ENCODE measurements at regions not wholly inside any gene's neighbourhood (a gene's known extent, or its start where the extent isn't known, plus 50 kb on each side); places are given as distances from the start of the nearest gene placed in this dataset.

- Mint-ChIP-seq H3K36me3 (ENCODE audit: low read depth) (no peaks in the 10 kb centered on the region), H3K9me3 (peaks cover 13% of the 10 kb centered on the region), H3K4me3 (no peak overlapping the region), H3K4me1 (no peaks in the 10 kb centered on the region), H3K27me3 (no peaks in the 10 kb centered on the region), H3K27ac (no peak overlapping the region)
- ATAC-seq (replicated peaks): no peak
Measured at GRCh38 chr16:6165330-6165979, 1067.9 kb upstream of the EEF2KMT start.

GRCh38 chr16:6160871-6161270, 1063.3 kb upstream of the EEF2KMT start:
- no peaks in the 10 kb centered on the region for H3K27me3 Mint-ChIP-seq
- H3K27ac Mint-ChIP-seq: no peak overlapping the region
- no peaks in the 10 kb centered on the region for H3K4me1 Mint-ChIP-seq
- H3K9me3 Mint-ChIP-seq: peaks cover 8% of the 10 kb centered on the region
- H3K36me3 Mint-ChIP-seq (ENCODE audit: low read depth): no peaks in the 10 kb centered on the region
- no peak for ATAC-seq (replicated peaks)
- no peak overlapping the region for H3K4me3 Mint-ChIP-seq

GRCh38 chr16:6160303-6160702, 1062.7 kb upstream of the EEF2KMT start:
- Mint-ChIP-seq H3K4me1 (no peaks in the 10 kb centered on the region), H3K36me3 (ENCODE audit: low read depth) (no peaks in the 10 kb centered on the region)
- no peak for ATAC-seq (replicated peaks)

GRCh38 chr16:6157806-6158205, 1060.2 kb upstream of the EEF2KMT start:
- no peak for ATAC-seq (replicated peaks)
- H3K9me3 Mint-ChIP-seq: peaks cover 8% of the 10 kb centered on the region
- H3K27ac Mint-ChIP-seq: no peak overlapping the region
- H3K4me3 Mint-ChIP-seq: no peak overlapping the region
- H3K36me3 Mint-ChIP-seq (ENCODE audit: low read depth): no peaks in the 10 kb centered on the region
- no peaks in the 10 kb centered on the region for H3K4me1 Mint-ChIP-seq
- no peaks in the 10 kb centered on the region for H3K27me3 Mint-ChIP-seq

More at GRCh38 chr16:6160303-6160702, 1062.7 kb upstream of the EEF2KMT start:
- no peak overlapping the region for H3K27ac Mint-ChIP-seq
- H3K4me3 Mint-ChIP-seq: no peak overlapping the region
- no peaks in the 10 kb centered on the region for H3K27me3 Mint-ChIP-seq
- H3K9me3 Mint-ChIP-seq: peaks cover 8% of the 10 kb centered on the region

GRCh38 chr16:6155271-6155670, 1057.7 kb upstream of the EEF2KMT start:
- no peak overlapping the region for H3K27ac Mint-ChIP-seq
- no peaks in the 10 kb centered on the region for H3K27me3 Mint-ChIP-seq
- H3K4me3 Mint-ChIP-seq: no peak overlapping the region
- no peaks in the 10 kb centered on the region for H3K36me3 Mint-ChIP-seq (ENCODE audit: low read depth)
- H3K4me1 Mint-ChIP-seq: no peaks in the 10 kb centered on the region
- H3K9me3 Mint-ChIP-seq: no peaks in the 10 kb centered on the region
- no peak for ATAC-seq (replicated peaks)

DNA sequence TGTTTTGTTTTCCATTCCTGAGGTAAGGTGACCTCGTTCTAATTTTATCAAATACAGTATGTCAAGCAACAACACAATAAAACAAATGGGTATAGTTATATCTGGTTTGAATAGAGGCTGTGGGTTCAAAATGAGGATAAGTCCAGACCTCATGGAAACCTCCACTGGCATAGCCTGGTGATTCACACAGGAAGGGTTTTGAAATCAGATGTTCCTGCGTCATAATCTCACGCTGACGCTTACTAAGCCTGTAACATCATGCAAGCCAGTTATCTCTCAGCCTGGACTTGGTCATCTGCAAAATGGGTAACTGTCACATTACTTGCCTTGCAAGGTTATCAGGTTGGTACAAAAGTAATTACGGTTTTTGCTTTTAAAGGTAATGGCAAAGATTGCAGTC, 1056.3 kb upstream of the EEF2KMT start:
- Mint-ChIP-seq H3K4me3 (no peak overlapping the region), H3K9me3 (peaks cover 4% of the 10 kb centered on the region), H3K27me3 (no peaks in the 10 kb centered on the region), H3K4me1 (no peaks in the 10 kb centered on the region), H3K36me3 (ENCODE audit: low read depth) (no peaks in the 10 kb centered on the region), H3K27ac (no peak overlapping the region)
- ATAC-seq (replicated peaks): no peak

DNA sequence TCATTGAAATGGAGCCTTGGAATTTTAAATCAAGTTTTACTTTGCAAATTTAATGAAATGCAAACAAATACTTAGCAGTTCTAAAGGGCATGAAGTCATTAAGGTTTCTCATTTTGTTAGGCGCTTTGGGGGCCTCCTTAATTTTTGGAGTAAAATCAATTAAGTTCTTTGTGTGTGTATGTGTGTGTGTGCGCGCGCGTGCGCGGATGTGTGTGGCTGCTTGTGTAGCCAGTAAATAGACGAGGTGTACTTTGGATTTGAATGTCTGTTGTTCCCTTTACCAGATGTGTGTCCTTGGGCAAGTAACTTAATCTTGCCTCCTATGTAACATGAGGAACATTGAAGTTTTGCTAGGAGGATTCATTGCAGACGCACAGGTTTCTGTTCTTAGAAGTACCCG, 1051.4 kb upstream of the EEF2KMT start:
- Mint-ChIP-seq H3K27me3 (no peaks in the 10 kb centered on the region), H3K4me3 (no peak overlapping the region), H3K36me3 (ENCODE audit: low read depth) (no peaks in the 10 kb centered on the region), H3K9me3 (peaks cover 4% of the 10 kb centered on the region), H3K27ac (no peak overlapping the region), H3K4me1 (no peaks in the 10 kb centered on the region)
- ATAC-seq (replicated peaks): no peak

GRCh38 chr16:6148361-6148760, 1050.8 kb upstream of the EEF2KMT start:
- peaks cover 4% of the 10 kb centered on the region for H3K9me3 Mint-ChIP-seq
- H3K27ac Mint-ChIP-seq: no peak overlapping the region
- no peaks in the 10 kb centered on the region for H3K36me3 Mint-ChIP-seq (ENCODE audit: low read depth)
- no peak for ATAC-seq (replicated peaks)
- H3K4me3 Mint-ChIP-seq: no peak overlapping the region
- H3K4me1 Mint-ChIP-seq: no peaks in the 10 kb centered on the region
- no peaks in the 10 kb centered on the region for H3K27me3 Mint-ChIP-seq

DNA sequence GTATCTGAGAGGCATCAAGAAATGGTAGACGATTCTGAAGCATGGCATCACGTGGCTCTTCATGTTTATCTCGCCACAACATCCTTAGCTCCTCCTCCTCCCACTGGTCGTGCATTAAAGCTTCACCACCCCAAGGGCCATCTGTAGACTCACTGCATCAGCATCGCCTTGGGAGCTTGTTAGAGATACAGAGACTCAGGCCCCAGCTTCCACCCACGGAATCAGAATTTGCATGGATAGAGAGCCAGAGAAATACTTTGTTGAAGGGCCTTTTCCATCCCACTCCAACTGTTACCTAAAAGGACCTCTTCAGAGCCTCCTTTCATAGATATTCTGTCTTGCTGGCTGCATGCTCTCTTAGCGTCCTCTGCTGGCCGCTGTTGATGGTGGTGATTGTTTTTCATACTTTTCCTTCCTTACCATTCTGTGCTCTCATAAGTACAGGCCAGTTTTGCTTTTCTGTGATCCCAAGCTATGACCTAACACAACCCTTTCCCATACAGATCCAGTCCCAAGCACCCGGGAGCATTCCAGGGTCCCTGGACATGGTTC, 1049.4 kb upstream of the EEF2KMT start:
- peaks cover 4% of the 10 kb centered on the region for H3K9me3 Mint-ChIP-seq
- H3K27ac Mint-ChIP-seq: no peak overlapping the region
- ATAC-seq (replicated peaks): no peak
- no peaks in the 10 kb centered on the region for H3K27me3 Mint-ChIP-seq
- H3K36me3 Mint-ChIP-seq (ENCODE audit: low read depth): no peaks in the 10 kb centered on the region
- no peaks in the 10 kb centered on the region for H3K4me1 Mint-ChIP-seq
- no peak overlapping the region for H3K4me3 Mint-ChIP-seq

GRCh38 chr16:6146356-6146755, 1048.8 kb upstream of the EEF2KMT start:
- Mint-ChIP-seq H3K27ac (no peak overlapping the region), H3K36me3 (ENCODE audit: low read depth) (no peaks in the 10 kb centered on the region), H3K4me3 (no peak overlapping the region), H3K9me3 (peaks cover 5% of the 10 kb centered on the region), H3K27me3 (no peaks in the 10 kb centered on the region), H3K4me1 (no peaks in the 10 kb centered on the region)
- ATAC-seq (replicated peaks): no peak

DNA sequence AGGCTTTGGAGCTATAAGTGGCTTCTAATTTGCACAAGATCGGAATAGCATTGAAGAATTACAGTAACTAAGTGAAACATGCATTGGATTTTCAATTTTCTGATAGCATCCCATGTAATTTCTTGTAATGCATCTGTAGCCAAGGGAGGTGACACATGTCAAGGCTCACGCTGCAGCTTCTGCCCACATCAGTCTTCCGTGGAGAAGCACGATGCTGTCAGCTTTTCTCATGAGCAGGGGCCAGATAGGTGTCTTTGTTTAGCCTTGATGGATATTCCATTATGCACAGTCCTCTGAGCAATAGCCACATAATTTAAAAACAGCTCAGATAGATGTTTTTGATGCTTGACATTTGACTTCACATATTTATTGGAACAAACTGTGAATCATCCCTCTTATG, 1046.9 kb upstream of the EEF2KMT start:
- H3K27ac Mint-ChIP-seq: no peak overlapping the region
- peaks cover 11% of the 10 kb centered on the region for H3K9me3 Mint-ChIP-seq
- H3K4me1 Mint-ChIP-seq: no peaks in the 10 kb centered on the region
- H3K27me3 Mint-ChIP-seq: no peaks in the 10 kb centered on the region
- no peak for ATAC-seq (replicated peaks)
- H3K36me3 Mint-ChIP-seq (ENCODE audit: low read depth): no peaks in the 10 kb centered on the region
- H3K4me3 Mint-ChIP-seq: no peak overlapping the region

GRCh38 chr16:6143020-6143419, 1045.4 kb upstream of the EEF2KMT start:
- ATAC-seq (replicated peaks): no peak
- H3K4me1 Mint-ChIP-seq: no peaks in the 10 kb centered on the region
- peaks cover 11% of the 10 kb centered on the region for H3K9me3 Mint-ChIP-seq
- H3K4me3 Mint-ChIP-seq: no peak overlapping the region
- H3K27me3 Mint-ChIP-seq: no peaks in the 10 kb centered on the region
- no peaks in the 10 kb centered on the region for H3K36me3 Mint-ChIP-seq (ENCODE audit: low read depth)
- H3K27ac Mint-ChIP-seq: no peak overlapping the region

GRCh38 chr16:6133009-6133557, 1035.5 kb upstream of the EEF2KMT start:
- H3K27me3 Mint-ChIP-seq: no peaks in the 10 kb centered on the region
- no peak for ATAC-seq (replicated peaks)
- H3K4me1 Mint-ChIP-seq: no peaks in the 10 kb centered on the region
- H3K27ac Mint-ChIP-seq: no peak overlapping the region
- H3K4me3 Mint-ChIP-seq: no peak overlapping the region
- peaks cover 25% of the 10 kb centered on the region for H3K9me3 Mint-ChIP-seq
- H3K36me3 Mint-ChIP-seq (ENCODE audit: low read depth): no peaks in the 10 kb centered on the region

DNA sequence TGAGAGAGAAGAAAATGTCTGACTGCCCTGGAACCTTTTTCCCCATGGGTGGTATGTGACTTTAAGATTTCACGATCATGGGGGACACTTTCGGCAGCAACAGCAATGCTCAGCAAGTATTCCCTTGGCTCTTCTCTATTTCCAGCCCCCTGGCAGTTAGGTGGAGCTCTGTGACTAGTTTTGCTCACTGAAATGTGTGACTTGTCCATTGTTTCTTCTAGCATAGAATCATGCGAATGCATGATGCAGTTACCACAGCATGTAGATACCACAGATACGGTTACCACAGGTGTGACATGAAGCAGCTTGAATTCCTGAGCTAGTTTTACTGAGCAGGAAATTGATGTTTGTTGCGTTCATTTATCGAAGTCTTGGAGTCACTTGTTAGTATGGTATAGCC, 1034.5 kb upstream of the EEF2KMT start:
- Mint-ChIP-seq H3K4me1 (no peaks in the 10 kb centered on the region), H3K36me3 (ENCODE audit: low read depth) (no peaks in the 10 kb centered on the region), H3K4me3 (no peak overlapping the region), H3K9me3 (peaks cover 25% of the 10 kb centered on the region), H3K27me3 (no peaks in the 10 kb centered on the region), H3K27ac (no peak overlapping the region)
- no peak for ATAC-seq (replicated peaks)

DNA sequence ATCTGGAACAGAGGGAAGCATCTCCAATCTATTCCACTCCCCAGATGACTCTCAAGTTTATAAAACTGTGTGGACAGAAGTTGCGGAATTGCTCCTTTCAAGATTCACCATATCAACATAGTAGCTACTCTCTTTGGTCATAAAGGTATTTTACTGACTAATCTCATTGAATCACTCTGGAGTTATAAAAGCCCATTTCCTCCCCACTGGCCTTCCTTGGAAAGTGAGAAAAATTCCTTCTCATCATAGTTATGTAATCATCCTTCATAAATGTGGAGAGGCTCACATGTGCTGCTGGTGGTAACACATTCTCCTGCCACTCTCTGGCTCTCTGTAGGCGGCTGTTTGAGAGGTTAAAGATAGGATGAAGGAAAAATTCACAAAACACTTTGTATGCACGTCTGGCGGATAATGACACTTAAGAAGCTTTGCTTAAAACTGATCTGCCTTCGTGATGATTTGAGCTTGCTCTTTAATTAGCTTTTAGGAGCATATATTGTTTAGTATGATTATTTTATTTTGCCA, 1034.0 kb upstream of the EEF2KMT start:
- no peak overlapping the region for H3K4me3 Mint-ChIP-seq
- H3K27ac Mint-ChIP-seq: no peak overlapping the region
- no peaks in the 10 kb centered on the region for H3K36me3 Mint-ChIP-seq (ENCODE audit: low read depth)
- peaks cover 25% of the 10 kb centered on the region for H3K9me3 Mint-ChIP-seq
- H3K27me3 Mint-ChIP-seq: no peaks in the 10 kb centered on the region
- no peaks in the 10 kb centered on the region for H3K4me1 Mint-ChIP-seq
- ATAC-seq (replicated peaks): no peak
